ENCODE measurements at regions not wholly inside any gene's neighbourhood (a gene's known extent, or its start where the extent isn't known, plus 50 kb on each side); places are given as distances from the start of the nearest gene placed in this dataset.

GRCh38 chrX:20654596-20655106 lies 387.9 kb upstream of the RPS6KA3 start:
- H3K4me1 Mint-ChIP-seq = no peaks in the 10 kb centered on the region
- DNase-seq (ENCODE audit: low spot score) = no peak
- TF ChIP-seq ELF4 (CRISPR knock-in tag; IDR thresholded peaks at IDR 0.05; ENCODE audit: low read depth) (no peak), ZSCAN18 (CRISPR knock-in tag; IDR thresholded peaks at IDR 0.05) (no peak), ERG (CRISPR knock-in tag; IDR thresholded peaks at IDR 0.05) (no peak), ZNF317 (CRISPR knock-in tag; IDR thresholded peaks at IDR 0.05; ENCODE audit: borderline replicate concordance, low read depth) (no peak), TEAD4 (CRISPR knock-in tag; IDR thresholded peaks at IDR 0.05) (no peak), RELA (CRISPR knock-in tag; IDR thresholded peaks at IDR 0.05; ENCODE audit: borderline replicate concordance) (no peak), ZNF281 (CRISPR knock-in tag; IDR thresholded peaks at IDR 0.05) (no peak), ESRRA (CRISPR knock-in tag; IDR thresholded peaks at IDR 0.05; ENCODE audit: borderline replicate concordance) (no peak), HMGA2 (CRISPR knock-in tag; IDR thresholded peaks at IDR 0.05) (no peak), OVOL2 (CRISPR knock-in tag; IDR thresholded peaks at IDR 0.05; ENCODE audit: borderline replicate concordance) (no peak), JAZF1 (CRISPR knock-in tag; IDR thresholded peaks at IDR 0.05) (no peak), RORB (CRISPR knock-in tag; IDR thresholded peaks at IDR 0.05) (no peak), FOXJ3 (CRISPR knock-in tag; IDR thresholded peaks at IDR 0.05; ENCODE audit: borderline replicate concordance) (no peak), SMAD4 (CRISPR knock-in tag; IDR thresholded peaks at IDR 0.05) (no peak), SMAD3 (CRISPR knock-in tag; IDR thresholded peaks at IDR 0.05; ENCODE audit: borderline replicate concordance) (no peak)
- ChIA-PET CTCF (no interaction called here), POLR2A (no interaction called here)
- no peak for ATAC-seq
- H3K9me3 Mint-ChIP-seq = peaks cover 5% of the 10 kb centered on the region; the same call in 1 of the 2 replicates
- H3K4me3 Mint-ChIP-seq = no peak overlapping the region
- H3K27me3 Mint-ChIP-seq (ENCODE audit: low read depth) = no peaks in the 10 kb centered on the region
- no peak overlapping the region for H3K27ac Mint-ChIP-seq
- no peaks in the 10 kb centered on the region for H3K36me3 Mint-ChIP-seq

GRCh38 chrX:20653070-20653469 lies 386.4 kb upstream of the RPS6KA3 start:
- TF ChIP-seq TCF7 (CRISPR knock-in tag; IDR thresholded peaks at IDR 0.05; ENCODE audit: low read depth) (no peak), ZNF219 (CRISPR knock-in tag; IDR thresholded peaks at IDR 0.05; ENCODE audit: borderline replicate concordance) (no peak), TEAD4 (CRISPR knock-in tag; IDR thresholded peaks at IDR 0.05) (no peak), ZNF281 (CRISPR knock-in tag; IDR thresholded peaks at IDR 0.05) (no peak), ZNF532 (CRISPR knock-in tag; IDR thresholded peaks at IDR 0.05; ENCODE audit: borderline replicate concordance) (no peak), ZNF512 (CRISPR knock-in tag; IDR thresholded peaks at IDR 0.05; ENCODE audit: borderline replicate concordance) (no peak), NFATC4 (CRISPR knock-in tag; IDR thresholded peaks at IDR 0.05) (no peak)
- ATAC-seq = no peak
- Mint-ChIP-seq H3K4me1 (no peaks in the 10 kb centered on the region), H3K4me3 (no peak overlapping the region), H3K36me3 (no peaks in the 10 kb centered on the region), H3K27me3 (ENCODE audit: low read depth) (no peaks in the 10 kb centered on the region), H3K27ac (no peak overlapping the region), H3K9me3 (peaks cover 5% of the 10 kb centered on the region; the same call in 1 of the 2 replicates)
- ChIA-PET CTCF (no interaction called here), POLR2A (no interaction called here)
- no peak for DNase-seq (ENCODE audit: low spot score)

All from WTC11 (cell line).